ENCODE measurements at regions not wholly inside any gene's neighbourhood (a gene's known extent, or its start where the extent isn't known, plus 50 kb on each side); places are given as distances from the start of the nearest gene placed in this dataset.

- no peak overlapping the region for H3K56ac ChIP-seq (ENCODE audit: extremely low read depth, insufficient read depth, low read length)
- dilution Hi-C loops (cut with HindIII; ENCODE audit: low sequenced_read_pairs, unreplicated experiment) (no loop called here), intact Hi-C loops (cut with micrococcal nuclease) (no loop called here), in situ Hi-C loops (cut with MboI; ENCODE audit: low sequenced_read_pairs) (no loop called here)
- H4K91ac ChIP-seq (ENCODE audit: insufficient read depth, low read depth, low read length) = no peak overlapping the region
- H3K79me1 ChIP-seq (ENCODE audit: low read depth in 1 of 2, low read length in 2 of 2) = no peaks in the 10 kb centered on the region
- H2BK5ac ChIP-seq (ENCODE audit: low read depth, low read length, poor library complexity, severe bottlenecking) = no peak overlapping the region
- POLR2A ChIA-PET (ENCODE audit: unreplicated experiment) = interaction anchor here (0.7 kb wide), 1 partner anchor 8 kb away, joined by 3 read pairs; no protein-coding TSS in a partner anchor
- ATAC-seq (ENCODE audit: low read depth) = no peak
- H4K5ac ChIP-seq (ENCODE audit: low read depth, low read length) = no peak overlapping the region
- no peak overlapping the region for H3K18ac ChIP-seq (ENCODE audit: low read depth, low read length)
- H3K36me3 ChIP-seq (ENCODE audit: control insufficient read depth, insufficient read depth, low read length) = no peaks in the 10 kb centered on the region
- H3K4me3 ChIP-seq (ENCODE audit: insufficient read depth, low read depth, low read length) = no peak overlapping the region
- WGBS, 2 experiments (ENCODE audit: extremely low coverage in 2 of 2, insufficient read length in 1 of 2) = 93% methylated on average over 2 of the region's 6 CpGs; no CpG with 5 or more reads in 1 of the 2 experiments
- BruUV-seq (replicated peaks) = no TSS peak
- H3K23ac ChIP-seq (ENCODE audit: low read depth, low read length) = no peak overlapping the region
- no peak overlapping the region for H2AFZ ChIP-seq (replicated peaks; ENCODE audit: low read length, poor library complexity)
- no peak overlapping the region for H4K8ac ChIP-seq (ENCODE audit: low read depth in 2 of 2, low read length in 2 of 2)
- no peaks in the 10 kb centered on the region for H3K27me3 ChIP-seq (ENCODE audit: control insufficient read depth, insufficient read depth, low read length)
- DNase-seq = no peak
- H2BK120ac ChIP-seq (ENCODE audit: low read depth, low read length) = no peak overlapping the region
- no peak overlapping the region for H2BK15ac ChIP-seq (ENCODE audit: low read depth, low read length)
- no peak overlapping the region for H2BK20ac ChIP-seq (ENCODE audit: low read depth, low read length)
- H2AK5ac ChIP-seq (ENCODE audit: low read depth, low read length) = no peak overlapping the region
- TF ChIP-seq CEBPB (IDR thresholded peaks at IDR 0.05; ENCODE audit: low read depth, low read length) (no peak), ELK1 (IDR thresholded peaks at IDR 0.05; ENCODE audit: borderline replicate concordance, low read depth, low read length) (no peak), RFX5 (IDR thresholded peaks at IDR 0.05; ENCODE audit: low read depth, low read length) (no peak), CTCF (conservative IDR thresholded peaks at IDR 0.05; ENCODE audit: low read depth, low read length) (no peak), RCOR1 (IDR thresholded peaks at IDR 0.05; ENCODE audit: insufficient replicate concordance, low read length) (no peak), MAFK (IDR thresholded peaks at IDR 0.05; ENCODE audit: low read depth, low read length) (no peak), FOS (IDR thresholded peaks at IDR 0.05; ENCODE audit: low read depth, low read length) (no peak), MXI1 (IDR thresholded peaks at IDR 0.05; ENCODE audit: borderline replicate concordance, low read depth, low read length) (no peak), POLR2A (IDR thresholded peaks at IDR 0.05; ENCODE audit: low read depth, low read length) (no peak)
- H4K20me1 ChIP-seq (ENCODE audit: insufficient read depth, low read length) = no peaks in the 10 kb centered on the region
- no peaks in the 10 kb centered on the region for H3K4me1 ChIP-seq (ENCODE audit: control insufficient read depth, insufficient read depth, low read length)
- no peak overlapping the region for H3K9ac ChIP-seq (ENCODE audit: low read depth, low read length)
- H3K9me1 ChIP-seq (ENCODE audit: insufficient read depth, low read length) = no peaks in the 10 kb centered on the region
- no peaks in the 10 kb centered on the region for H3K9me3 ChIP-seq (ENCODE audit: control insufficient read depth, insufficient read depth, low read length)
- no peak overlapping the region for H2AK9ac ChIP-seq (replicated peaks; ENCODE audit: low read depth, low read length, poor library complexity)
- no peak overlapping the region for H3K4me2 ChIP-seq (ENCODE audit: low read depth, low read length)
- no peak overlapping the region for H3K27ac ChIP-seq (ENCODE audit: insufficient read depth, low read length)
- H3K4ac ChIP-seq (ENCODE audit: low read depth, low read length) = no peak overlapping the region
- no peak overlapping the region for H3K14ac ChIP-seq (replicated peaks; ENCODE audit: low read depth, low read length)
- CTCF ChIA-PET = interaction anchor here (0.5 to 0.6 kb wide), 2 partner anchors 15 to 334 kb away, joined by 3 to 4 read pairs; no protein-coding TSS in a partner anchor
Observed at GRCh38 chr1:216952864-216953263, 229.6 kb upstream of the ESRRG start.

Measured in IMR-90 (cell line).